ENCODE measurements at regions not wholly inside any gene's neighbourhood (a gene's known extent, or its start where the extent isn't known, plus 50 kb on each side); places are given as distances from the start of the nearest gene placed in this dataset.

GRCh38 chr17:77720946-77721845, 237.3 kb upstream of the TNRC6C start:
- DNase-seq = no peak

GRCh38 chr17:77721846-77722160, 236.7 kb upstream of the TNRC6C start:
- DNase-seq = no peak

GRCh38 chr17:77722366-77722765, 236.1 kb upstream of the TNRC6C start:
- no peak for DNase-seq

- no peak for DNase-seq
Measured at GRCh38 chr17:77723071-77723908, 235.2 kb upstream of the TNRC6C start.

GRCh38 chr17:77723909-77724875, 234.3 kb upstream of the TNRC6C start:
- no peak for DNase-seq

- DNase-seq = no peak
Measured at GRCh38 chr17:77724876-77725615, 233.5 kb upstream of the TNRC6C start.

GRCh38 chr17:77725846-77726245, 232.7 kb upstream of the TNRC6C start:
- no peak for DNase-seq

- DNase-seq = no peak
Measured at GRCh38 chr17:77726549-77727006, 231.9 kb upstream of the TNRC6C start.

- DNase-seq = no peak
Measured at GRCh38 chr17:77727037-77727615, 231.4 kb upstream of the TNRC6C start.

GRCh38 chr17:77728474-77728795, 230.1 kb upstream of the TNRC6C start:
- DNase-seq = no peak

- DNase-seq = no peak
Measured at GRCh38 chr17:77728871-77729270, 229.6 kb upstream of the TNRC6C start.

GRCh38 chr17:77729587-77729986, 228.9 kb upstream of the TNRC6C start:
- no peak for DNase-seq

- no peak for DNase-seq
Measured at GRCh38 chr17:77730376-77730775, 228.1 kb upstream of the TNRC6C start.

- DNase-seq = no peak
Measured at GRCh38 chr17:77733576-77734296, 224.8 kb upstream of the TNRC6C start.

- DNase-seq = no peak
Measured at GRCh38 chr17:77734371-77735080, 224.0 kb upstream of the TNRC6C start.

GRCh38 chr17:77735081-77735565, 223.4 kb upstream of the TNRC6C start:
- DNase-seq = no peak

GRCh38 chr17:77735566-77736198, 222.8 kb upstream of the TNRC6C start:
- no peak for DNase-seq

GRCh38 chr17:77736199-77736585, 222.3 kb upstream of the TNRC6C start:
- DNase-seq = no peak

GRCh38 chr17:77736721-77737120, 221.8 kb upstream of the TNRC6C start:
- DNase-seq = no peak

All from bone marrow (tissue), 2 donors.